COLO668 (cell line): ENCODE measurements at regions not wholly inside any gene's neighbourhood (a gene's known extent, or its start where the extent isn't known, plus 50 kb on each side); places are given as distances from the start of the nearest gene placed in this dataset.
A peak's percentile ranks its signal among the peaks of the same experiment; 100 is the strongest.

Experiments used
- DNase-seq: peaks from one replicate; lab custom pipeline; 2025; ENCODE audit not compliant: unreplicated experiment; lab: John Stamatoyannopoulos, UW

GRCh38 chr11:129723146-129723760, 92.4 kb upstream of the TMEM45B start:
- DNase-seq = no peak

- peak; percentile 27 for DNase-seq
Observed at GRCh38 chr11:129723761-129724162, 91.9 kb upstream of the TMEM45B start.

GRCh38 chr11:129724866-129725265, 90.8 kb upstream of the TMEM45B start:
- DNase-seq = no peak

- no peak for DNase-seq
Observed at GRCh38 chr11:129726179-129726578, 89.5 kb upstream of the TMEM45B start.

GRCh38 chr11:129728581-129728980, 87.1 kb upstream of the TMEM45B start:
- DNase-seq = peak; percentile 78

GRCh38 chr11:129729216-129729615, 86.4 kb upstream of the TMEM45B start:
- DNase-seq = no peak

GRCh38 chr11:129729823-129730222, 85.8 kb upstream of the TMEM45B start:
- DNase-seq = no peak

GRCh38 chr11:129731316-129731715, 84.3 kb upstream of the TMEM45B start:
- DNase-seq = peak; percentile 19

- no peak for DNase-seq
Observed at GRCh38 chr11:129732941-129733340, 82.7 kb upstream of the TMEM45B start.

GRCh38 chr11:129733384-129733783, 82.3 kb upstream of the TMEM45B start:
- no peak for DNase-seq

- DNase-seq = no peak
Observed at GRCh38 chr11:129733981-129734380, 81.7 kb upstream of the TMEM45B start.

GRCh38 chr11:129734654-129735053, 81.0 kb upstream of the TMEM45B start:
- no peak for DNase-seq

- DNase-seq = no peak
Observed at GRCh38 chr11:129737831-129738230, 77.8 kb upstream of the TMEM45B start.

GRCh38 chr11:129738242-129738641, 77.4 kb upstream of the TMEM45B start:
- DNase-seq = no peak

- DNase-seq = no peak
Observed at GRCh38 chr11:129739339-129739738, 76.3 kb upstream of the TMEM45B start.

- no peak for DNase-seq
Observed at GRCh38 chr11:129740125-129740719, 75.4 kb upstream of the TMEM45B start.

- DNase-seq = no peak
Observed at GRCh38 chr11:129743112-129743815, 72.4 kb upstream of the TMEM45B start.

GRCh38 chr11:129747071-129747470, 68.6 kb upstream of the TMEM45B start:
- DNase-seq = no peak

GRCh38 chr11:129749141-129749540, 66.5 kb upstream of the TMEM45B start:
- no peak for DNase-seq

- peak; percentile 81 for DNase-seq
Observed at GRCh38 chr11:129750343-129751292, 65.0 kb upstream of the TMEM45B start.

GRCh38 chr11:129751511-129751910, 64.1 kb upstream of the TMEM45B start:
- DNase-seq = no peak
